ENCODE measurements at regions not wholly inside any gene's neighbourhood (a gene's known extent, or its start where the extent isn't known, plus 50 kb on each side); places are given as distances from the start of the nearest gene placed in this dataset.

GRCh38 chr2:221170548-221170947 lies 401.6 kb downstream of the EPHA4 start:
- no peak overlapping the region for H3K4me3 ChIP-seq (ENCODE audit: low read depth, low read length)
- TF ChIP-seq, protein P1, sequence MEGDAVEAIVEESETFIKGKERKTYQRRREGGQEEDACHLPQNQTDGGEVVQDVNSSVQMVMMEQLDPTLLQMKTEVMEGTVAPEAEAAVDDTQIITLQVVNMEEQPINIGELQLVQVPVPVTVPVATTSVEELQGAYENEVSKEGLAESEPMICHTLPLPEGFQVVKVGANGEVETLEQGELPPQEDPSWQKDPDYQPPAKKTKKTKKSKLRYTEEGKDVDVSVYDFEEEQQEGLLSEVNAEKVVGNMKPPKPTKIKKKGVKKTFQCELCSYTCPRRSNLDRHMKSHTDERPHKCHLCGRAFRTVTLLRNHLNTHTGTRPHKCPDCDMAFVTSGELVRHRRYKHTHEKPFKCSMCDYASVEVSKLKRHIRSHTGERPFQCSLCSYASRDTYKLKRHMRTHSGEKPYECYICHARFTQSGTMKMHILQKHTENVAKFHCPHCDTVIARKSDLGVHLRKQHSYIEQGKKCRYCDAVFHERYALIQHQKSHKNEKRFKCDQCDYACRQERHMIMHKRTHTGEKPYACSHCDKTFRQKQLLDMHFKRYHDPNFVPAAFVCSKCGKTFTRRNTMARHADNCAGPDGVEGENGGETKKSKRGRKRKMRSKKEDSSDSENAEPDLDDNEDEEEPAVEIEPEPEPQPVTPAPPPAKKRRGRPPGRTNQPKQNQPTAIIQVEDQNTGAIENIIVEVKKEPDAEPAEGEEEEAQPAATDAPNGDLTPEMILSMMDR (IDR thresholded peaks at IDR 0.05; ENCODE audit: borderline replicate concordance, insufficient read depth, low read depth, low read length): no peak

- no peak overlapping the region for H3K4me3 ChIP-seq (ENCODE audit: low read depth, low read length)
- TF ChIP-seq, protein P1 (IDR thresholded peaks at IDR 0.05; ENCODE audit: borderline replicate concordance, insufficient read depth, low read depth, low read length): no peak
Observed at GRCh38 chr2:221176667-221177066, 395.4 kb downstream of the EPHA4 start.

DNA sequence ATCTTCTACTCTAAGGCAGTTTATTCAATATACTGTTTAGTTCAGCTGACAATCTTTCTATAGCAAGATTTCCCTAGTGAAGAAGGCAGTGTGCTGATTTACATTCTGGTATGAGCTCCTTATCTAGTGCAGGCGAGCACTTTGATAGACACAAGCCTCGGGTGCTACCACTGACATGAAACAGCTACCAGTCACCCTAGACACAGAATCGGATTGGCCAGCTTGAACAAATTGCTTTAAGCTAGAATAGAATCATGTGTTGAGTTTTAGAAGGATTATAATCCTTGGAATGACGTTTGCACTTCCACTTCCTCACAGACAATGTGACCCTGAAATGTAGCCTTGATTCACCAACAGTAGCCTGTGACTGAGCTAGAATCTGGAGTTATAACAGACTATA lies 394.0 kb downstream of the EPHA4 start:
- TF ChIP-seq, protein P1 (IDR thresholded peaks at IDR 0.05; ENCODE audit: borderline replicate concordance, insufficient read depth, low read depth, low read length): no peak
- H3K4me3 ChIP-seq (ENCODE audit: low read depth, low read length): no peak overlapping the region

- H3K4me3 ChIP-seq (ENCODE audit: low read depth, low read length): no peak overlapping the region
- TF ChIP-seq, protein P1 (IDR thresholded peaks at IDR 0.05; ENCODE audit: borderline replicate concordance, insufficient read depth, low read depth, low read length): no peak
Observed at GRCh38 chr2:221186873-221187272, 385.2 kb downstream of the EPHA4 start.

DNA sequence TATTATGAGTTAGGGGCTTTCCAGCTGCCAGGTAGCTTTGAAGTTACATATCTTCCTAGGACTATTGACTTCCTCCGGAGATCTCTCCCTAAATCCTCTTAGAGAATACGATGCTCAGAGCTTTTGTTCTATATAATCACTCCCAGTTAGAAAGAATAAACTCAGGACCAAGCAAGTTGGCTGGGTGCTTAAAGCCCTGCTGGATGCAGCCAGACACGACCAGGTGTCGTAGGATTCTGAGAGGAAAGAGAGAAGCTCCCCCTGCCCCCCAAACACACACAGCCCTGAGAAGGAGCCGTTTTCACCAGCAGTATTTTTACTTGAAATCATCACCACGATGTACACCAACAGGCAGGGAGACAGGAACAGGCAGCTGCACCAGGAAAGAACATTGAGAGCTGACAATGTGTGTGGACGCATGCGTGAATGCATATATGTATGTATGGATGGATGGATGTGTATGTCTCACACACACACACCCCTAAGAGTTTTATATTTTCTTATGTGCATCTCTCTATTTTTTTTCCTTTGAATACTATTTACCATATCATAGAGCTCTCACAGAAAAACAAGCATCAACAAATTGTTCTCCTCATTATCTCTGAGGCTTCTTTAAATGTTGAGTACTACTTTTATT lies 382.6 kb downstream of the EPHA4 start:
- TF ChIP-seq, protein P1 (IDR thresholded peaks at IDR 0.05; ENCODE audit: borderline replicate concordance, insufficient read depth, low read depth, low read length): no peak
- H3K4me3 ChIP-seq (ENCODE audit: low read depth, low read length): no peak overlapping the region

- TF ChIP-seq, protein P1 (IDR thresholded peaks at IDR 0.05; ENCODE audit: borderline replicate concordance, insufficient read depth, low read depth, low read length): no peak
Observed at GRCh38 chr2:221195829-221196228, 376.3 kb downstream of the EPHA4 start.

GRCh38 chr2:221197225-221197856 lies 374.8 kb downstream of the EPHA4 start:
- TF ChIP-seq, protein P1 (IDR thresholded peaks at IDR 0.05; ENCODE audit: borderline replicate concordance, insufficient read depth, low read depth, low read length): no peak
- H3K4me3 ChIP-seq (ENCODE audit: low read depth, low read length): no peak overlapping the region

More at GRCh38 chr2:221195829-221196228, 376.3 kb downstream of the EPHA4 start:
- H3K4me3 ChIP-seq (ENCODE audit: low read depth, low read length): no peak overlapping the region

Data from GM12875 (cell line).